GM18498 (cell line): ENCODE measurements at regions not wholly inside any gene's neighbourhood (a gene's known extent, or its start where the extent isn't known, plus 50 kb on each side); places are given as distances from the start of the nearest gene placed in this dataset.
"Not testable (repeated sequence)": the region's sequence is repeated elsewhere in the genome, so short reads cannot be mapped to it uniquely, and the experiment has no call there.

Source experiments
- ATAC-seq: cut with Tn5 transposase; IDR thresholded peaks from one replicate; pipeline ENCODE4 v1.9.1; 2021; ENCODE audit warnings: mild to moderate bottlenecking, moderate library complexity; ENCODE audit not compliant: unreplicated experiment

DNA sequence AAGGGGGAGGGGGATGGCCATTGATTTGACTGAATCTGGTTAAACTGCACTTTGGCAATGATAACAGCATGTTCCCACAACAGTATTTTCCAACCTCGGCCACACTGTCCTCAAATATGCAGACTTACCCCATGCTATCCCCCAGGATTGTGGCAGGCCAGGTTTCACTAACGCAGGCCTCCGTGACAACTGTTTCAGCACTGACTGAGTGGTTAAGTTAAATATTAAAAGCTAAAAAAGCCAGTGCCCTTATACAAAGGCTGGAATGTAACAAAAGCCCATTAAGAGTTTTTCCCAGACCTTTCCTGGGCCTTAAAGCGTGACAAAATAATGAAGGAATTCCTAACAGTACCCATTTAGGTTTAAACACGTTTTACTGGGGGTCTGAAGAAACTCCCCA is 202.9 kb downstream of the USP25 start:
- ATAC-seq: no peak

DNA sequence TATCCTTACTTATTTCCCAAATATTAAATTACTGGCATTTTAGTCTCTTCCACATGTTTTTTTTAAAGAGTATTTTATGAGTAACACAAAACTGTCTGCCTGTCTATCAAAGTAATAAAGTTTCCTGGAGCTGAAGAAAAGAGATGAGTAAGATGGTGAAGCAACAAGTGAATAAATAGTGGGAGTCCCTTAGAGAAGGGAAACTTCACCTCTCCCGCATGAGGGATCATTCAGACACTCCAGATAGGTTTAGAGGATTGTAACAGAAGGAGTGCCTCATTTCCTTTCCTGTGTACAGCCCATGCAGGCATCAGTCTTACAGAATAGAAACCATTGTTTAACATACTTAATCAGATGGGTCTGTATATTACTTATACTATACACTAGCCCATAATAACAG is 205.7 kb downstream of the USP25 start:
- ATAC-seq: no peak

DNA sequence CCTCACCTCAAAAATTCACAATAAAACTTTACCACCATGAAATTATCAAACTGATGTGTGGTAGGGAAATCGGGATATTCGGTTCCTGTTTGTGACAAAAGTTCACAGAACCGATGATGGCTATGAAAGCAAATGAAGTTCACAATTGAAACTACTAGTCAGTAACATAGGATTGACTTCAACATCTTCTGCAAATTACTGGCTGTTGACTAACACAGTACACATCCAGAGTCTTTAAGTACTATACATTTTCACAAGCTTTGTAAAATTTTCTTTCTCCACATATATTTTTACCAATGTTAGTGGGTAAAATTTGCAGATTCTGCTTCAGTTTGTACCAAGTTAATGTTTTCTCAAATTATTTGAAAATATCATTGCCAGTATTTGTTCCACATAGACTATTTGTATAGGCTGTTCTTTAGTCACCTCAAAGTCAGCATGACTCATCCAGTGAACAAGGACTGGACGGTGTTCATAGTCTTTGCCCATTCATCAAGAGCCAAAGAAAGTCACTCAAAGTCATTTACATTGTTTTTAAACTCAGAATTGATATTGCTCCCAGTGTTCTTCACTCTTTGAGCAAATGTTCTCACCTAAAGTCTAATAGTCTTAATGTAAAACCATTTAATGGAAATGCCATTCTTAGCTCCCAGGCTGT is 213.4 kb downstream of the USP25 start:
- no peak for ATAC-seq

DNA sequence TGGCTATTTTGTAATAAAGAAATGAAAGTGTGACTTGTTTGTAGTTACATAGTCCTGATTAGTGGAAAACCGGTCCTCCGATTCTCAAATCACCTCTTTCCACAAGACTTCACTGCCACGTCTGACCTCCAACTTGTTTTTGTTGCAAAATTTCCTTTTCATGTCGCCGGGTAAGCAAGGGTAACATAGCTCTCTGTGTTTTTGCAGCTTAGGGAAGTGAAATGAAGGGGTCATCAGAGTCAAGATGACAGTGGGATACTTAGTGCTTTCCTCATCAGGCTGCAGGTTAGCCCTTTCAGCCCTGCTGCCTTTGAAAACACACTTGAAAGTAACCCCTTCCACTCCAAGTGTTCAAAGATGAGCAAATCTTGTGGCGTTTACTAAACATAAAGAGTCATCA is 217.9 kb downstream of the USP25 start:
- no peak for ATAC-seq

DNA sequence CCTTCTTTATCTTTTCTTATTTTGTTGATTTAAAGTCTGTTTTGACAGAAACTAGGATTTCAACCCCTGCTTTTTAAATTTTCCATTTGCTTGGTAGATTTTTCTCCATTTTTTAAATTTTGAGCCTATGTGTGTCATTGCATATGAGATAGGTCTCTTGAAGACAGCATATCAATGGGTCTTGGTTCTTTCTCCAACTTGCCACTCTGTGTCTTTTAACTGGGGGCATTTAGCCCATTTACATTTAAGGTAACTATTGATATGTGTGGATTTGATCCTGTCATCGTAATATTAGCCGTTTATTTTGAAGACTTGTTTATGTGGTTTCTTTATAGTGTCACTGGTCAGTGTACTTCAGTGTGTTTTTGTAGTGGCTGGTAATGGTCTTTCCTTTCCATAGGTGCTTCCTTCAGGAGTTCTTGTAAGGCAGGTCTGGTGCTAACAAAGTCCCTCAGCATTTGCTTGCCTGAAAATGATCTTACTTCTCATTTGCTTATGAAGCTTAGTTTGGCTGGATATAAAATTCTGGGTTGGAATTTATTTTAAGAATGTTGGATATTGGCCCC is 223.9 kb downstream of the USP25 start:
- no peak for ATAC-seq

DNA sequence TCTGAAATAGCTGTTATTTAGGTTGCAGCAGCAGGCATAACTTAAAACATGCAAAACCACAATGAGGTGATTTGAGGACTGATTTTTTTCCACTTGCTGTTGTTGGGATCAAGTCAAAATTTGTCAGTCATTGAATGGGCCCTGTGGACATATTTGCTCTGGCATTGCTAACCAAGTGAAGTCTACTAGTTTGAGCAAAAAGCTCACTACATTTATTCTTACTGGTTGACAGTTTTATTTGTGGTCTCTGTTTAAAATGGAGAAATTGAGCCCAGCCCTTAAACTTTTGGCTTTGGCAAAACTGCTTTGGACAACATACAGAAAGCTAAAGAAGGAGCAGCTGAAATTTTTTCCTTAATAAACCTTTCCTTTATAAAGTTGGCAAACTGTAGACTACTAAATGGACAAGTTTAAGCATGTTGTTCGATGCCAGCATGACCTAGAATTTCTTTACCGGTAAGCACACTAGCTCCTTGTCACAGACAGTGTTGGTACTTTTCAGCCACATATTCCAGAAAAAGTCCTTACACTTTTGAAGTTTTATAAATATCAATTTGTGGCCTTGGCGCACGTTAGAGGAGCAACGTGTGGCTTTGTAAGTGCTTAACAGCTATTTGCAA is 234.6 kb downstream of the USP25 start:
- no peak for ATAC-seq

DNA sequence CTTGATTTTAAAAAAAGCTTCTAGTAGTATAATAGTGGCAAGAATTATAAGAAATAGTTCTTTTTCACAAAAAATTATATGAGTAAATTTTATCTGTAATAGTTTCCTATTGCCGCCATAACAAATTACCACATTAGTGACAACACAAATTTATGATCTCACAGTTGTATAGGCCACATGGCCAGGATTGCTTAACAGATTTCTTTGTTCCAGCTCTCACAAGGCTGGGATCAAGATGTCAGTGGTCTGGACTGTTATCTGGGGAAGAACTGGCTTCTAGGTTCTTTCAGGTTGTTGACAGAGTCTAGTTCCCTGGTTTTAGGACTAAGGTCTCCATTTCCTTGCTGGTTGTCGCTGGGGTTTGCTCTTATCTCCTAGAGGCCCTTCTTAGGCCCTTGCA is 236.4 kb downstream of the USP25 start:
- no peak for ATAC-seq

DNA sequence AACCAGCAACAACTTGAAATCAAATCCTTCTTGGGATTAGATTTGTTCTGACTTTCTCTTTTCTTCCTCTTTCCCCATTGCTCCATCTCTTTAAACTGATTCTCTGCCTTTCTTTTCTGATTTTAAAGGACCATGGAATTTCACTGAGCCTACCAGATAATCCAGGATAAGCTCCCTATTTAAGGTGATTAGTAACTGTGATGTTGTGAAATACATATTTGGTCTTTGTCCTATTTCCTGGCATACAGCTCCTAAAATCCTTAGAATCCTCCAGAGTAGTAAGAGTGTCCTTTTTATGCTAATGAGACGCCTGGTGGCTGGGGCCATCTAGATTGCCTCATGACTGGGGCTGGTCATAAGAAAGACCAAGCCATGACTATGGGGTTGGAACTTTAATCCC is 236.9 kb downstream of the USP25 start:
- ATAC-seq: no peak

DNA sequence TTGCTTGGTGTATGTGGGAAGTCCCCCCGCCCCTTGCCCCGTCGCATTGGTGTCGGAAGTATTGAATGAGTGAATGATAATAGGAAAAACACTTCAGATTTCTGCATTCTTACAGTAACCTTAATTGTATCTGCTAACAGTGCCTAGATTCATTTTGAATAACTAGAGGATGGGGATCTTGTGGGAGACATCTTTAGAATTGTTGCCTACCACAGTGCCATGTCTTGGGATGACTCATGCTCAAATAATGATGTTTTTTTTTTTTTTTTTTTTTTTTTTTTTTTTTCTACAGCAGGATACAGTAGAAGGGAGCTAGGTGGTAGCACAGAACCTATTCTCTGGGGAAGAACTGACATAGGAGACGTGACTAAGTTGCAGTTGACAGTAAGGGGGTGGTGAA is 237.9 kb downstream of the USP25 start:
- ATAC-seq: no peak

DNA sequence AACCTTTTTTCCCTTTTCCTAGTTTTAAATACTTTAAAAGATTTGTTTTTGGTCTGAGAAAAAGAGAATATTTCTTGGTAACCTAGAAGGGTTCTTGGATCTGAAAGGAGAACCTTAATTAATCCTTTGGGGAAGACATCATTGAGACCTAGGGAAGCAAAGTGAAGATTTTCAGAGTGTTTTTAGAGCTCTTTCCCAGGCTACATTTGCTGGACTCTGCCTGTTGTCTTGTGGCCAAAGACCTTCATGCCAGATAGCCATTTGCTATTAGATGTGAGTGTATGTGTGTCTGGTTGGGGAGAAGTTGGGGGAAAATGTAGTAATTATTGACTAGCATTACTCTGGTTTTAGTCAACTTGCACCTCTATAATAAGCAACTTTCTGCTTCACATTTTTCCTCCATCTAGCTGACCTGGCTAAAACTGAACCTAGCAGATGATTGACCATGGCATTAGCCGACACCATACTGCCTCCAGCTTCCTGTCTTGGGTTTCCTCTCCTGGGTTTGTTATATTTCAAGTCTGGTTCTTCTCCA is 239.1 kb downstream of the USP25 start:
- ATAC-seq: no peak

DNA sequence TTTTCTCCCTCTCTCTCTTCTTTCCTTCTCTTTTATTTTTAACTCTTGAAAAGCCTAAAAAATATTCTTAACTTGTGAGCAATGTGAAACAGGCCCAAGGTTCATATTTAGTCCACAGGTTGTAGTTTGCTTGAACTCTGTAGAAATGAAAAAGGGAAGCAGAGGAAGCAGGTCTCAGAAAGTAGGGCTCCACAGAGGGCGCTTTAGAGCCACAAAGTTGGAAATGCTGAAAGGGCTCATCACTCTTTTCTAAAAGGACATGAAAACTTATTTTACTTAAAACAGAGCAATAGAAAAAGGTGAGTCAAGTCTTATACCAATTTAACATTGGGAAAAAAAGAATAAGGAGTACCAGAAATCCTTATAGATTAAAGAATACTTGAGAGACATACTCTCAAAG is 247.0 kb downstream of the USP25 start:
- ATAC-seq: no peak

DNA sequence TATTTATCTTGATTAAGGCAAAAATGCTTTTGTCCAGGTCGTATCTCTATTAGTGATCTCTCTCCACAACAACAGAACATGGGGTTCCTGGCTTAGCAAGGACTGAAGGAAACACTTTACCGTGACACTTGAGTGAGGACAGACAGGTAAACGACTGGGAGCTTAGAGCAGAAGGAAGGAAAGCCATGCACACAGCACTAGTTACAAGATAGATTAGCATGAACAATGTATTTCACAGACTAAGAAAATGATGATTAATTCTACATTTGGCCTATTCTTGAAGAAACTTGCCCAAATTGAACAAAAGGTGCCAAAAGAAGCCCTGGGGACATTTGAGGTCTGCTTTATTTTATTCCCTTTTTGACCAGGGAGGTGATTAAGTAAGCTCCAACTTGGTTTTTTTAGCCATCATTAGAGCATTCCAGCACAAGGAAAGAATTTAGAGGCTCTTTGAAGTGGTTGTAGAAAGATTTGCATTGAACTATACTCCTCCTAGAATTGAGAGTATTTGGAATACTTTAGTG is 248.5 kb downstream of the USP25 start:
- ATAC-seq: no peak

DNA sequence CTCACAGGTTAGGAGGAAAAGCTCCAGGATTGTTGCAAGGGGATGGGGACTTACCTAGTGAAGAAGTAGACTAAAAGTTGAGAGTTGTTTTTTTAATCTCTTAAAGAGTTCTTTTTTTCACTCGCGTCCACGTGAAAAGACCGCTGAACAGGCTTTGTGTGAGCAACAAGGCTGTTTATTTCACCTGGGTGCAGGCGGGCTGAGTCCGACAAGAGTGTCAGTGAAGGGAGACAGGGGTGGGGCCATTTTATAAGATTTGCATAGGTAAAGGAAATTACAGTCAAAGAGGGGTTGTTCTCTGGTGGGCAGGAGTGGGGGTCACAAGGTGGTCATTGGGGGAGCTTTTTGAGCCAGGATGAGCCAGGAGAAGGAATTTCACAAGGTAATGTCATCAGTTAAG is 249.7 kb downstream of the USP25 start:
- not testable (repeated sequence) for ATAC-seq

DNA sequence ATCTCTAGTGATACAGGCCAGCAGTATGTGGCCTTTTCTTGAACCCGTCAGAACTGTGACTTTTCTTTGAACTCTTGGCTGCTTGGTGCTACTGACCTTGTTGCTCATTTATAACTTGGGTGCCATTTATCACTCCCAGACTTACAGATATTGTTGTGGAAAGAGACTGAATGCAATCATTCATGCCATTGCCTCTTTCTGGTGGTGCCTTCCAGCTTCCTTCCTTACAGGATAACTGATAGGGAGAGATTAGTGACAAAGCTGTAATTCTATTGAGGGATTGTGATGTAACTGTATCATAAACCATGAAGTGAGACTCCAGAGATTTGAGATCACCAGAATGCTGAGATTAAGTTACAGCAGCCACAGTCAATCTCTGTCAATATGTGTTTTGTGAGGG is 256.5 kb downstream of the USP25 start:
- ATAC-seq: no peak

DNA sequence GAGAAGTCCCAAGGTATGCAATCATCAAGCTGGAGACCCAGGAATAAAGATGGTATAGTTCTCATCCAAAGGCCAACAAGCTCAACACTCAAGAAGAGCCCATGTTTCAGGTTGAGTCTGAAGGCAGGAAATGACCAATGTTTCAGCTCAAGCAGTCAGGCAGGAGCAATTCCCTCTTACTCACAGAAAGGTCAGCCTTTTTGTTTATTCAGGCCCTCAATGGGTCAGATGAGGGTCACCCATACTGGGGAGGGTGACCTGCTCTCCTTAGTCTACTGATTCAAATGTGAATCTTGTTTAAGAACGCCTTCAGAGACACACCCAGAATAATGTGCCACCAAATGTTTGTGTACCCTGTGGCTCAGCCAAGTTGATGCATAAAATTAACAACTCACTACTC is 262.4 kb downstream of the USP25 start:
- ATAC-seq: no peak

DNA sequence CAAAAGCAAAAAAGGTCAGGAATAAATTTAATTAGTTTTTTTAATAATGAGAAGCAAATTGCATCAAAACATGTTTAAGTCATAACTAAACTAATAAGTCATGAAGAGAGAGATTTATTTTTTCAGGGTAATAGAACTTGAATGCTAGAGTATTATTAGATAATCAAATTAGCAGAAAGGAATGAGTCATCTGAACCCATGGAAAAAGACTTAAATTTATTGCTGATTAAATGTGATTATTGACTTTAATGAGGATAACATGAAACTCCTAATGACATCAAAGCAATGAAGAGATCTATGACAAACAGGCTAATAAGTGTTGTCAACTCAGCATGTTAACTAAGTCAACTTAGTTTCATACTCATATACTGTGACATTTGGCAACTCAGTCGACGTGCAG is 264.2 kb downstream of the USP25 start:
- no peak for ATAC-seq

DNA sequence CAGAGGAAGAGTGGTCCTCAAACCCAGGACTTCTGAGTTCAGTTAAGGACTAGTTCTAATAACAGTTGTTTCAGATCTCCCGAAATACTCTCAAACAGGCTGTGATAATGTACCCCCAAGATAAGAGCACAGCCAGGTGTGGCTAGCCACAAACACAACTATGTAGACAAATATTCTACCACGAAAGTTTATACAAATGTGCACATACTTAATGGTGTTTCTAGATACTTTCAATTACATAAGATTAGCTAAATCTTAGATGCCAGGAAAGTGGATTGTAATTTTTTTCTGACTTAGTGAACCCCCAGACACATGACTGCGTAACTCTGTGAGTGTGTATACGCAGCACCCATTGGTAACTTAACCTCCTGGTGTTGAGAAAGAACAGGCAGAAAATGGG is 270.0 kb downstream of the USP25 start:
- no peak for ATAC-seq

DNA sequence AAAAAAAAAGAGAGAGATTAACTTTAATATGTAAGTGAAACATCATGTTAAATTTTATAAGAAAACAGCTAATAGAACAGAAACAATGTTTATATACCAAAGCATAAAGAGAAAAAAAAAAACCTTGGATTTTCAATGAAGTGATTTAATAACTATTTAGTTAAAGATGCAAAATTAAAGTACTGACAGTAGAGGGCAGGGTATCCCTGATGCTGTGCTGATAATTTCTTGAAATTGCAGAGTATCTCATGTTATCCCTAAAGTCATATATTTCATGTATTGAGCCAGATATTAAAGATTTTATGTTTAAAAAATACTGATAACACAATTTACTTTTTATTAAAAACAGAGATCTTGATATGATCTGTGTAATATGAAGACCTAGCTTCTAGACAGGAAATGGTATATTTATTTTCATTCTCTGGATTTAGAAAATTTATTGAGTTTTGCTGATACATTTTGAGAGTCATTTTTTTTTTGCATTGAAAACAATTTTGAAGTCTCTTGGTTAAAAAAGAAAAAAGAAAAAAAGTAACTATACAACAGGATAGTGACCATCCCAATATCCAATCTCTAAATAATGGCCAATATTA is 273.2 kb downstream of the USP25 start:
- no peak for ATAC-seq

DNA sequence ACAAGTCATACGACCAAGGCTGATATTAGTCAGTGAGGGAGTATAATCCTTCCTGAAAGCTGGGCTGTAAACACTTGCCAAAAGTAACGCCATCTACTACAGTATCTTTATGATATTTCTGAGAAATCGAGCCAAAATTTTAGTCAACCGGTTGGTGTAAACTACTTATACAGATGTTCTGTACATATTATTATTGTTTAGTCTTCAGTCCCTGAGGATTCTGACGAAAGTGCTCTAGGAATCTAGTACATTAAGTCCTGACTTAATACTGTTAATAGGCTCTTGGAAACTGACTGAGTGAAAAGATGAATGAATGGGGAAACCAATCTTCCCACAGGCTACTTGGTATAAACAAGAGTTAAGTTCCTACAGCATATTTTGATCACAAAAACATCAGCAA is 274.3 kb downstream of the USP25 start:
- no peak for ATAC-seq

DNA sequence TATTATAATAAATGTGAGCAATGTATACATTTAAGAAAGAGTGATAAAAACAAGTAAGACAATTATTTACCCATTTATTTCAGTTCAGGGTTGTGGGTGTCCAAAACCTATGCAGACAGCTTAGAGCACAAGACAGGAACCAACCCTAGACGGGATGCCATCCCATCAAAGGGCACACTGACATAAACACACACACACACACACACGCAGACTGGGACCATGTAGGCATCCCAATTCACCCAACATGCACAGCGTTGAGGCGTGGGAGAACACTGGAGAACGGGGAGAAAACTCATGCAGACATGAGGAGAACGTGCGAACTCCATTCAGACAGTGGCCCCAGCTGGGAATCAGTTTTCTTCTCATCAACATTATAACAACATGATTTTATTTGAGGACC is 274.7 kb downstream of the USP25 start:
- no peak for ATAC-seq

DNA sequence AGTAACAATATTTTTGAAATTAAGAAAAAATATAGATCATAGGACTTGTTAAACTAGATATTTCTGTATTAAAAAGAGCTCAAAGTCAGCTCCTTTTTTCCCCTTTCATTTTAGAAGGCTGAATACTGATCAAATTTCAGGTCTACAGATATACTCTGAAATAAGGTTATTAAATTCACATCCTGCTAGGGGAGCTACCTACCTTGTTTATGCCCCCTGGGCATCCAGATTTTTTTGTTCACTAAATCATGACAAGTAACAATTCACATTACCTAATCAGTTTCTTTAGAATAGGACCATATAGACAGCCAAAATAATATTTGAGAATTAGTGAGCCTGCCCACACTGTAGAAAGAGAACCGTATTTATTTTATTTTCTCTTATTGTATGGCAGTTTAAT is 276.2 kb downstream of the USP25 start:
- no peak for ATAC-seq

DNA sequence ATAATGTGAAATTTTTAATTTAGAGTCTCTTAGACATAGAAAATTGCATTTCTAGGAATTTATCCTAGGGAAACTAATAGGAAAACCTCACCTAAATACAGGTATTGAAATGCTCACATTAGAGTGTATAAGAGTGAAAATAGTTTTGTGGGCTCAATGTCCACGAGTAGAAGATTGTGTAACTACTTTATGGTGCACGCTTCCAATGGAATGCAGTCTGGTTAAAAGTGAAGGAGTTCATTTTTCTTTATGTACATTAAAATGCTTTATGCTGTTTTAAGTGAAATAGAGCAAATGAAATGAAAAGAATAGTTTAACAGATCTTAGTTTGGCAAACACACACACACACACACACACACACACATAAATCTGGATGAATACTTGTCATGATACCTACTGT is 278.2 kb downstream of the USP25 start:
- ATAC-seq: no peak
